ENCODE measurements at regions not wholly inside any gene's neighbourhood (a gene's known extent, or its start where the extent isn't known, plus 50 kb on each side); places are given as distances from the start of the nearest gene placed in this dataset.

DNA sequence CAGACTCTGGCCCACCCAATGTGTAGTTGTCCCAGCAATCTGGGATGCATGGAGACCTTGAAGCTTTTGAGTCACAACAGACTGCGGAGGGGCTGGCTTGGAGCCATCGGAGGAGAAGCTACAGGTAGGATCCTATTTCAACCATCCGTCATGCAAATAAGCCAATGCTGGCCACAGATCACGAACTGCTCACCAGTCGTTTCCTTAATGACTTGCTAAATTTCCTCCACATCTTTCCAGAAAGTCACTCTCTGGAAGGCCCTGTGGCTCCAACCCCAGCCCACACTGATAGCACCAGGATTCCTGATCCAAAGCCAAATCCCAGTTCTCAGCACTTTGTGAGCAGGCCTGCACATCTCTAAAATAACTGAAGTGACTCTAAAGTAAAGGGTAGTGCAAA lies 321.3 kb downstream of the RAB28 start (continued):
- TF ChIP-seq, protein P1, sequence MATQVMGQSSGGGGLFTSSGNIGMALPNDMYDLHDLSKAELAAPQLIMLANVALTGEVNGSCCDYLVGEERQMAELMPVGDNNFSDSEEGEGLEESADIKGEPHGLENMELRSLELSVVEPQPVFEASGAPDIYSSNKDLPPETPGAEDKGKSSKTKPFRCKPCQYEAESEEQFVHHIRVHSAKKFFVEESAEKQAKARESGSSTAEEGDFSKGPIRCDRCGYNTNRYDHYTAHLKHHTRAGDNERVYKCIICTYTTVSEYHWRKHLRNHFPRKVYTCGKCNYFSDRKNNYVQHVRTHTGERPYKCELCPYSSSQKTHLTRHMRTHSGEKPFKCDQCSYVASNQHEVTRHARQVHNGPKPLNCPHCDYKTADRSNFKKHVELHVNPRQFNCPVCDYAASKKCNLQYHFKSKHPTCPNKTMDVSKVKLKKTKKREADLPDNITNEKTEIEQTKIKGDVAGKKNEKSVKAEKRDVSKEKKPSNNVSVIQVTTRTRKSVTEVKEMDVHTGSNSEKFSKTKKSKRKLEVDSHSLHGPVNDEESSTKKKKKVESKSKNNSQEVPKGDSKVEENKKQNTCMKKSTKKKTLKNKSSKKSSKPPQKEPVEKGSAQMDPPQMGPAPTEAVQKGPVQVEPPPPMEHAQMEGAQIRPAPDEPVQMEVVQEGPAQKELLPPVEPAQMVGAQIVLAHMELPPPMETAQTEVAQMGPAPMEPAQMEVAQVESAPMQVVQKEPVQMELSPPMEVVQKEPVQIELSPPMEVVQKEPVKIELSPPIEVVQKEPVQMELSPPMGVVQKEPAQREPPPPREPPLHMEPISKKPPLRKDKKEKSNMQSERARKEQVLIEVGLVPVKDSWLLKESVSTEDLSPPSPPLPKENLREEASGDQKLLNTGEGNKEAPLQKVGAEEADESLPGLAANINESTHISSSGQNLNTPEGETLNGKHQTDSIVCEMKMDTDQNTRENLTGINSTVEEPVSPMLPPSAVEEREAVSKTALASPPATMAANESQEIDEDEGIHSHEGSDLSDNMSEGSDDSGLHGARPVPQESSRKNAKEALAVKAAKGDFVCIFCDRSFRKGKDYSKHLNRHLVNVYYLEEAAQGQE (IDR thresholded peaks at IDR 0.05; ENCODE audit: unreplicated experiment) = no peak
- TF ChIP-seq EZH2 (IDR thresholded peaks at IDR 0.05; ENCODE audit: low read depth, unreplicated experiment) = no peak
- TF ChIP-seq POLR2AphosphoS5 (IDR thresholded peaks at IDR 0.05; ENCODE audit: low read depth) = no peak
- TF ChIP-seq STAT1 (IDR thresholded peaks at IDR 0.05; ENCODE audit: unreplicated experiment) = no peak
- TF ChIP-seq NANOG (IDR thresholded peaks at IDR 0.05; ENCODE audit: borderline replicate concordance) = no peak
- no peak for TF ChIP-seq JUNB (IDR thresholded peaks at IDR 0.05; ENCODE audit: unreplicated experiment)
- TF ChIP-seq, protein P2, sequence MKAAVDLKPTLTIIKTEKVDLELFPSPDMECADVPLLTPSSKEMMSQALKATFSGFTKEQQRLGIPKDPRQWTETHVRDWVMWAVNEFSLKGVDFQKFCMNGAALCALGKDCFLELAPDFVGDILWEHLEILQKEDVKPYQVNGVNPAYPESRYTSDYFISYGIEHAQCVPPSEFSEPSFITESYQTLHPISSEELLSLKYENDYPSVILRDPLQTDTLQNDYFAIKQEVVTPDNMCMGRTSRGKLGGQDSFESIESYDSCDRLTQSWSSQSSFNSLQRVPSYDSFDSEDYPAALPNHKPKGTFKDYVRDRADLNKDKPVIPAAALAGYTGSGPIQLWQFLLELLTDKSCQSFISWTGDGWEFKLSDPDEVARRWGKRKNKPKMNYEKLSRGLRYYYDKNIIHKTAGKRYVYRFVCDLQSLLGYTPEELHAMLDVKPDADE (IDR thresholded peaks at IDR 0.05) = no peak
- TF ChIP-seq EZH2phosphoT487 (IDR thresholded peaks at IDR 0.05; ENCODE audit: unreplicated experiment) = no peak

DNA sequence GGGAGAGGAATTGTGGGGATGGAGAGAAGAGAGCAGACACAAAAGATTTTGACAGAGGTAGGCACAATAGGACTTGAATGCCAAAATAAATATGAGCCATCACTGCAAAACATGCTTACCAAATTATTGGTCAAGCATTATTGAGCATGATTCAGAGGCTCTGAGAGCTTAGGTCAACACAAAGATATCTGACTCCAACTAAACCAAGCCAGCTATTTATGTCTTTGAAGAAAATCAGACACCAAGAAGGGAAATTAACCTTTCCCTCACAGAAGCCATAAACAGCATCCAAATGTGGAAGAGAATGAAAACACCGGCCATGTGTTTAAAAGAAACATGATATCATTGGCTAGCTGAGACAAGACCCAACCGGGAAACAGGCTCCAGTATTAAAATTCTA lies 323.2 kb downstream of the RAB28 start:
- Histone ChIP-seq H3K9me2 (ENCODE audit: insufficient read depth) (0 out of 2 replicates have a peak, but pooled peaks cover 4% of the 10 kb centered on the region), H3K27ac (ENCODE audit: low read depth) (no peak overlapping the region), H3K36me3 (ENCODE audit: insufficient read depth) (no peaks in the 10 kb centered on the region), H2AFZ (no peak overlapping the region), H3K4me1 (ENCODE audit: insufficient read depth) (no peaks in the 10 kb centered on the region), H3K4me2 (no peak overlapping the region), H3F3A (replicated peaks; ENCODE audit: low read depth) (no peaks in the 10 kb centered on the region), H4K20me1 (replicated peaks; ENCODE audit: insufficient read depth) (no peaks in the 10 kb centered on the region; the same call in 1 of the 2 replicates), H3K4me3 (no peak overlapping the region), H3K79me2 (replicated peaks; ENCODE audit: insufficient read depth) (no peaks in the 10 kb centered on the region), H3K27me3 (ENCODE audit: insufficient read depth) (no peaks in the 10 kb centered on the region)
- Mint-ChIP-seq H3K4me3 (no peak overlapping the region), H3K9me3 (no peaks in the 10 kb centered on the region; the same call in none of the 3 replicates), H3K4me1 (peaks cover 5% of the 10 kb centered on the region; the same call in 2 of the 3 replicates), H3K36me3 (ENCODE audit: low read depth) (no peaks in the 10 kb centered on the region), H3K27me3 (ENCODE audit: insufficient read depth, low read depth, poor library complexity) (no peaks in the 10 kb centered on the region), H3K27ac (no peak overlapping the region)
- no peak for DNase-seq (ENCODE audit: low spot score)
- ATAC-seq = no peak
- TF ChIP-seq EZH2phosphoT487 (IDR thresholded peaks at IDR 0.05; ENCODE audit: unreplicated experiment) (no peak), ZNF331 (CRISPR knock-in tag; IDR thresholded peaks at IDR 0.05; ENCODE audit: low read depth) (no peak), ZNF114 (CRISPR knock-in tag; IDR thresholded peaks at IDR 0.05) (no peak), CREB1 (CRISPR knock-in tag; IDR thresholded peaks at IDR 0.05; ENCODE audit: low read depth) (no peak), JUNB (IDR thresholded peaks at IDR 0.05; ENCODE audit: unreplicated experiment) (no peak), NANOG (IDR thresholded peaks at IDR 0.05; ENCODE audit: borderline replicate concordance) (no peak), POLR2AphosphoS5 (IDR thresholded peaks at IDR 0.05; ENCODE audit: low read depth) (no peak), STAT1 (IDR thresholded peaks at IDR 0.05; ENCODE audit: unreplicated experiment) (no peak), EZH2 (IDR thresholded peaks at IDR 0.05; ENCODE audit: low read depth, unreplicated experiment) (no peak)
- TF ChIP-seq, protein P2 (IDR thresholded peaks at IDR 0.05) = no peak
- TF ChIP-seq, protein P3, sequence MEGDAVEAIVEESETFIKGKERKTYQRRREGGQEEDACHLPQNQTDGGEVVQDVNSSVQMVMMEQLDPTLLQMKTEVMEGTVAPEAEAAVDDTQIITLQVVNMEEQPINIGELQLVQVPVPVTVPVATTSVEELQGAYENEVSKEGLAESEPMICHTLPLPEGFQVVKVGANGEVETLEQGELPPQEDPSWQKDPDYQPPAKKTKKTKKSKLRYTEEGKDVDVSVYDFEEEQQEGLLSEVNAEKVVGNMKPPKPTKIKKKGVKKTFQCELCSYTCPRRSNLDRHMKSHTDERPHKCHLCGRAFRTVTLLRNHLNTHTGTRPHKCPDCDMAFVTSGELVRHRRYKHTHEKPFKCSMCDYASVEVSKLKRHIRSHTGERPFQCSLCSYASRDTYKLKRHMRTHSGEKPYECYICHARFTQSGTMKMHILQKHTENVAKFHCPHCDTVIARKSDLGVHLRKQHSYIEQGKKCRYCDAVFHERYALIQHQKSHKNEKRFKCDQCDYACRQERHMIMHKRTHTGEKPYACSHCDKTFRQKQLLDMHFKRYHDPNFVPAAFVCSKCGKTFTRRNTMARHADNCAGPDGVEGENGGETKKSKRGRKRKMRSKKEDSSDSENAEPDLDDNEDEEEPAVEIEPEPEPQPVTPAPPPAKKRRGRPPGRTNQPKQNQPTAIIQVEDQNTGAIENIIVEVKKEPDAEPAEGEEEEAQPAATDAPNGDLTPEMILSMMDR (conservative IDR thresholded peaks at IDR 0.05; ENCODE audit: low read depth in 2 of 2) = no peak
